ENCODE measurements at regions not wholly inside any gene's neighbourhood (a gene's known extent, or its start where the extent isn't known, plus 50 kb on each side); places are given as distances from the start of the nearest gene placed in this dataset.

DNA sequence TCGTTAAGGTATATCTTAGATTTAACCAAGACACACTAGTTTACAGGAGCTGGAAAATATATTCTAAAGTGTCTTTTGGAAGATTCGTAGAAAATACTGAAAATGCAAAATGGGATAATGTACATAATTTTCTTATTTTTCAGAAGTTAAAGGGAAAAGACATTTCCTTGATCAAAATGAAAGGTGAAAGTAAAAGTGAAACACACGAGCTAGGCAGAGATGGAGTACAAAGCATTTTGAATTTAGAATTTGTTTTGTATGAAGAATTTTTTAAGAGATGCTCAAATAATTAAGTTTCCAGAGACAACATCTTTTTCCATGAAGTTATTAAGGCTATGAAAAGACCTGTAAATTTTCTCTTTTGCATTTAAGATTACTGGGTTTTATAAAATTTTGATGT, 2192.6 kb upstream of the AGA start:
- H3K4me3 ChIP-seq (replicated peaks; ENCODE audit: low read depth, low read length) = no peak overlapping the region
- TF ChIP-seq, protein P1, sequence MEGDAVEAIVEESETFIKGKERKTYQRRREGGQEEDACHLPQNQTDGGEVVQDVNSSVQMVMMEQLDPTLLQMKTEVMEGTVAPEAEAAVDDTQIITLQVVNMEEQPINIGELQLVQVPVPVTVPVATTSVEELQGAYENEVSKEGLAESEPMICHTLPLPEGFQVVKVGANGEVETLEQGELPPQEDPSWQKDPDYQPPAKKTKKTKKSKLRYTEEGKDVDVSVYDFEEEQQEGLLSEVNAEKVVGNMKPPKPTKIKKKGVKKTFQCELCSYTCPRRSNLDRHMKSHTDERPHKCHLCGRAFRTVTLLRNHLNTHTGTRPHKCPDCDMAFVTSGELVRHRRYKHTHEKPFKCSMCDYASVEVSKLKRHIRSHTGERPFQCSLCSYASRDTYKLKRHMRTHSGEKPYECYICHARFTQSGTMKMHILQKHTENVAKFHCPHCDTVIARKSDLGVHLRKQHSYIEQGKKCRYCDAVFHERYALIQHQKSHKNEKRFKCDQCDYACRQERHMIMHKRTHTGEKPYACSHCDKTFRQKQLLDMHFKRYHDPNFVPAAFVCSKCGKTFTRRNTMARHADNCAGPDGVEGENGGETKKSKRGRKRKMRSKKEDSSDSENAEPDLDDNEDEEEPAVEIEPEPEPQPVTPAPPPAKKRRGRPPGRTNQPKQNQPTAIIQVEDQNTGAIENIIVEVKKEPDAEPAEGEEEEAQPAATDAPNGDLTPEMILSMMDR (IDR thresholded peaks at IDR 0.05; ENCODE audit: insufficient read depth, low read length, poor library complexity, severe bottlenecking) = no peak
- H3K36me3 ChIP-seq (ENCODE audit: control insufficient read depth, insufficient read depth, low read length) = no peaks in the 10 kb centered on the region
- no peaks in the 10 kb centered on the region for H3K27me3 ChIP-seq (replicated peaks; ENCODE audit: control insufficient read depth, insufficient read depth, low read length)
- DNase-seq (ENCODE audit: extremely low read depth, insufficient read length) = no peak

DNA sequence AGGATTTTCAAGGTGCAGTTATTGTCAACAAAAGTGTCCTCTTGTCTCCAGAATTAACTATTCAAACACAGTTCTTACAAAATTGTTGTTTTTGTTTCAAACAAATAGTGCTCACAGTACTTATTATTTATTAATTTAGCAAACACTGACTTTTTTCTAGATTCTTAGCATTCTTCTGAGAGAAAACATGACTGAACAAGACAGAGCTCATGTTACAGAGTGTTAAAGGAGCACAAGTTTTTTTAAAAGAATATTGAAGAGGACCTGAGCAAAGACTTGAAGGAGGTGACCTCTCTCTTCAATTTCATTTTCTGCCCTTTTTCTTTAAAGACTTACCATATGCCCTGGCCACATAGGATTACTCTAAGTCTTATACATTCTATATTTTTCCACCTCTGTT, 2220.3 kb upstream of the AGA start:
- H3K27me3 ChIP-seq (replicated peaks; ENCODE audit: control insufficient read depth, insufficient read depth, low read length) = no peaks in the 10 kb centered on the region
- no peak for DNase-seq (ENCODE audit: extremely low read depth, insufficient read length)
- TF ChIP-seq, protein P1 (IDR thresholded peaks at IDR 0.05; ENCODE audit: insufficient read depth, low read length, poor library complexity, severe bottlenecking) = no peak

DNA sequence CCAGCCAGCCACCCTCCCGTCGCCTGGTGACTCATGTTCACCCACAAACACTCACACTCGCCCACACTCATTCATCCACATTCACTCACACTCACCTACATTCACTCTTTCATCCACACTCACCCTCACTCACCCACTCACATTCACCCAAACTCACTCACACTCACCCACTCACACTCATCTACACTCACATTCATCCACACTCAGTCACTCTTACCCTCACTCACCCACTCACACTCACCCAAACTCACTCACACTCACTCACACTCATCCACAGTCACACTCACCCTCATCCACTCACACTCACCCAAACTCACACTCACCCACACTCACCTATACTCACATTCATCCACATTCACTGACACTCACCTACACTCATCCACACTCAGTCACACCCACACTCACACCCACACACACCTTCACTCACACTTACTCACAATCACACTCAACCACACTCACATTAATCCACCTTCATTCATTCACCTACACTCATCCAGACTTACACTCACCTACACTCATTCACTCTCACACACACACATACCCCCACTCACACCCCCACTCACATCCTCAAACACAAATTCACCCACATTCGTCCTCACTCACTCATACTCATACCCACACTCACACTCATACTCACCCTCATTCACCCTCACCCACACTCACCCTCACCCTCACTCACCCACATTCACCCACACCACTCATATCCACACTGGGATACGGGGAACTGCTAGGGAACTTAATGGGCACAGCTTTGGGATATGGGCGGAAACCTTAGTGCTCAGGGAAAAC, 2221.6 kb upstream of the AGA start:
- H3K4me3 ChIP-seq (replicated peaks; ENCODE audit: low read depth, low read length) = no peak overlapping the region
- no peaks in the 10 kb centered on the region for H3K36me3 ChIP-seq (ENCODE audit: control insufficient read depth, insufficient read depth, low read length)
- TF ChIP-seq, protein P1 (IDR thresholded peaks at IDR 0.05; ENCODE audit: insufficient read depth, low read length, poor library complexity, severe bottlenecking) = no peak
- DNase-seq (ENCODE audit: extremely low read depth, insufficient read length) = no peak
- no peaks in the 10 kb centered on the region for H3K27me3 ChIP-seq (replicated peaks; ENCODE audit: control insufficient read depth, insufficient read depth, low read length)

More for the DNA sequence above, 2220.3 kb upstream of the AGA start:
- H3K36me3 ChIP-seq (ENCODE audit: control insufficient read depth, insufficient read depth, low read length) = no peaks in the 10 kb centered on the region
- no peak overlapping the region for H3K4me3 ChIP-seq (replicated peaks; ENCODE audit: low read depth, low read length)

DNA sequence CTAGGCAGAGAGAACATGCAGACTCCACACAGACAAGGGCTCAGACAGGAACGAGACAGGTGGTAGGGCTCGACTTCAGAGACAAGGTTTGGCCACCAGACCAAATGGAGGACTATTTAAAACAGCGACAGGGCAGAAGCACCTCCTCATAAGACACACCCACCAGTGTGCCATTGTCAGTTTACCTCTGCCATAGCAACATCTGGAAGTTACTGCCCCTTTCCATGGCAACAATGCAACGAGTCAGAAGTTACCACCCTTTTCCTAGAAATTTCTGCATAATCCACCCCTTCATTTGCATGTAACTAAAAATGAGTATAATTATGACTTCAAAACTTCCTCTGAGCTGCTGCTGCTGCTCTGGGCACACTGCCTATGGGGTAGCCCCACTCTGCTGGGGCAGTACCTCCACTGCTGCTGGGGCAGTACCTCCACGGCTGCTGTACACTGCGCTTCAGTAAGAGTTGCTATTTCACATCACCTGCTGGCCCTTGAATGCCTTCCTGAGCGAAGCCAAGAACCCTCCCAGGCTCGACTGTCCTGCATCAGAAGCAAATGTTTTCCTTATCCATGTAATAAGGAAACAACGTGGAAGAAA, 2222.3 kb upstream of the AGA start:
- Histone ChIP-seq H3K27me3 (replicated peaks; ENCODE audit: control insufficient read depth, insufficient read depth, low read length) (no peaks in the 10 kb centered on the region), H3K4me3 (replicated peaks; ENCODE audit: low read depth, low read length) (no peak overlapping the region), H3K36me3 (ENCODE audit: control insufficient read depth, insufficient read depth, low read length) (no peaks in the 10 kb centered on the region)
- no peak for DNase-seq (ENCODE audit: extremely low read depth, insufficient read length)
- TF ChIP-seq, protein P1 (IDR thresholded peaks at IDR 0.05; ENCODE audit: insufficient read depth, low read length, poor library complexity, severe bottlenecking) = no peak

DNA sequence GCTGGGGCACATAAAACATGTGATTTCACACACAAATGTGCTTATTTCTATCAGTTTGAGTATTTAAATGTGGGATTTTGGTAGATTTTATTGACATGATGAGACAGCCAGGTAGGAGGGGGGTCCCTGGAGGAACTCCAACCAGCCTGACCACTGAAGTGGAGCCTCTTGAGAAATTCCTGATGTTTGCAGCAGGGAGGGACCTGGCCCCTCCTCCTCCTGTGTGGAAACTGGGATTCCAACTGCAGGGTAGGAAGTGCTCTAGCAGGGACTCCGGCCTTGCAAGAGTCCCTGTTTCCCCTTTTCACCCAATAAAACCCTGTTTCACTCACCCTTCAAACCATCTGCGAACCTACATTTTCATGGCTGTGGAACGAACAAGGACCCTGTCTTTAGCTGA, 2224.0 kb upstream of the AGA start:
- no peak overlapping the region for H3K4me3 ChIP-seq (replicated peaks; ENCODE audit: low read depth, low read length)
- no peaks in the 10 kb centered on the region for H3K27me3 ChIP-seq (replicated peaks; ENCODE audit: control insufficient read depth, insufficient read depth, low read length)
- TF ChIP-seq, protein P1 (IDR thresholded peaks at IDR 0.05; ENCODE audit: insufficient read depth, low read length, poor library complexity, severe bottlenecking) = no peak
- no peaks in the 10 kb centered on the region for H3K36me3 ChIP-seq (ENCODE audit: control insufficient read depth, insufficient read depth, low read length)
- no peak for DNase-seq (ENCODE audit: extremely low read depth, insufficient read length)
